ENCODE measurements at regions not wholly inside any gene's neighbourhood (a gene's known extent, or its start where the extent isn't known, plus 50 kb on each side); places are given as distances from the start of the nearest gene placed in this dataset.

DNA sequence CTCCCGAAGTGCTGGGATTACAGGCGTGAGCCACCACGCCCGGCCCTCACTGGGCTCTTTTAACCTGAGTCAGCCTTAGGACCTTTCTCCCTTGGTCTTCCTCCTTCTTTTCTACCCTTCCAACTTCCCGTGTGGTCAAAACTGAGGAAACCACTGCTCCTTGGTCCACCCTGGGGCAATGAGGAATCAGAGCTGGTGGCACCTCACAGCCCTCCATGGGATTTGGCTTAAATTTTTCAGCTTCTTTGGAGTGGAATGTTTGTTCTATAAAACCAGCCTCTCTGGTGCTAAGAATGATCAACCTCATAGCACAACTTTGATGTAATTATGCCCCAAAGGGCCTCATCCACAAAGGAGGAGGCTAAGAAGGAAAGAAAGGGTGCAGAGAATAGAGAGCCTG is 76.6 kb upstream of the CFAP20DC start:
- no peak for DNase-seq (ENCODE audit: low spot score in 2 of 2)
- no peaks in the 10 kb centered on the region for H3K27me3 ChIP-seq
- H3K9me3 ChIP-seq = no peaks in the 10 kb centered on the region
- TF ChIP-seq POLR2A (IDR thresholded peaks at IDR 0.05) = no peak
- no peak for TF ChIP-seq EP300 (IDR thresholded peaks at IDR 0.05)
- TF ChIP-seq, protein P1, sequence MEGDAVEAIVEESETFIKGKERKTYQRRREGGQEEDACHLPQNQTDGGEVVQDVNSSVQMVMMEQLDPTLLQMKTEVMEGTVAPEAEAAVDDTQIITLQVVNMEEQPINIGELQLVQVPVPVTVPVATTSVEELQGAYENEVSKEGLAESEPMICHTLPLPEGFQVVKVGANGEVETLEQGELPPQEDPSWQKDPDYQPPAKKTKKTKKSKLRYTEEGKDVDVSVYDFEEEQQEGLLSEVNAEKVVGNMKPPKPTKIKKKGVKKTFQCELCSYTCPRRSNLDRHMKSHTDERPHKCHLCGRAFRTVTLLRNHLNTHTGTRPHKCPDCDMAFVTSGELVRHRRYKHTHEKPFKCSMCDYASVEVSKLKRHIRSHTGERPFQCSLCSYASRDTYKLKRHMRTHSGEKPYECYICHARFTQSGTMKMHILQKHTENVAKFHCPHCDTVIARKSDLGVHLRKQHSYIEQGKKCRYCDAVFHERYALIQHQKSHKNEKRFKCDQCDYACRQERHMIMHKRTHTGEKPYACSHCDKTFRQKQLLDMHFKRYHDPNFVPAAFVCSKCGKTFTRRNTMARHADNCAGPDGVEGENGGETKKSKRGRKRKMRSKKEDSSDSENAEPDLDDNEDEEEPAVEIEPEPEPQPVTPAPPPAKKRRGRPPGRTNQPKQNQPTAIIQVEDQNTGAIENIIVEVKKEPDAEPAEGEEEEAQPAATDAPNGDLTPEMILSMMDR (IDR thresholded peaks at IDR 0.05) = no peak
- TF ChIP-seq POLR2AphosphoS5 (IDR thresholded peaks at IDR 0.05) = no peak
- H3K4me1 ChIP-seq = no peaks in the 10 kb centered on the region
- H3K4me3 ChIP-seq = no peak overlapping the region
- no peak overlapping the region for H3K27ac ChIP-seq
- 91% methylated on average over 5 of the region's 5 CpGs for WGBS
- H3K36me3 ChIP-seq = no peaks in the 10 kb centered on the region

DNA sequence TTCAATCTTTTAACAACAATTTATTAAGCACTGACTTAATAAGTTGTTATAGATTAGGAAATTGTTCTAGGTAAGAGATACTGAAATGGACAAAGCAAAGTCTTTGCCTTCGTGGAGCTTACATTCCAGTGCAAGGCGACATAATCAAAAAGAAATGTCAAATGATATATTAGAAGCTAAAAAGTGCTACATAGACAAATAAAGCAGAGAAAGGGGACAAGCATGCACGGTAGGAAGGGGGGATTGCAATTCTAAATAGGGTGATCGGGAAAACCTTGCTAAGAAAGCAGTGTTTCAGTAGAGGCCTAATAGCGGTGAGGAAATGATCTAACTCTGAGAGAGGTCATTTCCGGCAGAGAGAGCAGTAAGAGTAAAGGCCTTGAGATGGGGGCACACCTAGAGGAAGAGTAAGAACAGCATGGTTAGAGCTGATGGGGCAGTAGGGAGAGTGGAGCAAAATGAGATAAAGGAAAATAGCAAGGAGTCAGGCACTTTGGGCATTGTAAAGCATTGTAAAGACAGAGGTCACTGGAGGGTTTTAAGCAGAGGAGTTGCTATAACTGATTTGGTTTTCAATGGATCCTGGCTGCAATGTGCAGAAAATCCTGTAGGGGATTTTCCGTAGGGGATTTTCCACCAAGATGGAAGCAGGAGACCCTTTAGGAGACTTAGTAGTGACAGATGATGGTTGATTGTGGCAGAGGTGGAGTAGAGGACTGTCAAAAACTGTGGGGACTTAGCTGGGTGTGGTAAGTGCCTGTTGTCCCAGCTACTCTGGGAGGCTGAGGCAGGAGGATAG is 71.7 kb upstream of the CFAP20DC start:
- no peaks in the 10 kb centered on the region for H3K9me3 ChIP-seq
- no peaks in the 10 kb centered on the region for H3K4me1 ChIP-seq
- no peak overlapping the region for H3K4me3 ChIP-seq
- no peaks in the 10 kb centered on the region for H3K36me3 ChIP-seq
- H3K27ac ChIP-seq = no peak overlapping the region
- no peak for DNase-seq (ENCODE audit: low spot score in 2 of 2)
- WGBS = 92% methylated on average over 7 of the region's 7 CpGs
- H3K27me3 ChIP-seq = no peaks in the 10 kb centered on the region
- TF ChIP-seq, protein P1 (IDR thresholded peaks at IDR 0.05) = no peak

DNA sequence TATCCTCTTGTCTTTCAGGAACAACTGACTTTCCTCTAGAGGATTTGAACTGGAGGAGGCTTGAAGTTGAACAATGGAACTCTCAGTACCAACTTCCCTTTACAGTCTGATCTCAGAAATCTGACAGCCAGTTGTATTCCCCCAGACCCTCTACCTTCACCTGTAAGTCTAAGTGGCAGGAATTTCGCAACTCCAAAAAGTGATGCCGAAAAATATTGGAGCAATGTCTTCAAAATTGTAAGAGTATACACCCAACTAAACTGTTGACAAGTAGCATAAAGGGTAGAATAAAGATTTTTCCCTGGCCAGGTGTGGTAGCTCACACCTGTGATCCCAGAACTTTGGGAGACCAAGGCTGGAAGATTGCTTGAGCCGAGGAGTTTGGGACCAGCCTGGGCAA is 69.1 kb upstream of the CFAP20DC start:
- 89% methylated on average over 3 of the region's 3 CpGs for WGBS
- Histone ChIP-seq H3K36me3 (no peaks in the 10 kb centered on the region), H3K9me3 (no peaks in the 10 kb centered on the region), H3K27ac (no peak overlapping the region), H3K4me3 (no peak overlapping the region), H3K4me1 (no peaks in the 10 kb centered on the region), H3K27me3 (no peaks in the 10 kb centered on the region)
- TF ChIP-seq EP300 (IDR thresholded peaks at IDR 0.05) = no peak
- TF ChIP-seq, protein P1 (IDR thresholded peaks at IDR 0.05) = no peak
- TF ChIP-seq POLR2A (IDR thresholded peaks at IDR 0.05) = no peak
- TF ChIP-seq POLR2AphosphoS5 (IDR thresholded peaks at IDR 0.05) = no peak
- no peak for DNase-seq (ENCODE audit: low spot score in 2 of 2)

GRCh38 chr3:59117396-59117795 is 67.6 kb upstream of the CFAP20DC start:
- 88% methylated on average over 3 of the region's 3 CpGs for WGBS
- Histone ChIP-seq H3K27me3 (no peaks in the 10 kb centered on the region), H3K36me3 (no peaks in the 10 kb centered on the region), H3K4me3 (no peak overlapping the region), H3K4me1 (no peaks in the 10 kb centered on the region), H3K27ac (no peak overlapping the region), H3K9me3 (no peaks in the 10 kb centered on the region)
- DNase-seq (ENCODE audit: low spot score in 2 of 2) = no peak
- TF ChIP-seq POLR2AphosphoS5 (IDR thresholded peaks at IDR 0.05) = no peak
- TF ChIP-seq, protein P1 (IDR thresholded peaks at IDR 0.05) = no peak
- TF ChIP-seq POLR2A (IDR thresholded peaks at IDR 0.05) = no peak
- TF ChIP-seq EP300 (IDR thresholded peaks at IDR 0.05) = no peak

DNA sequence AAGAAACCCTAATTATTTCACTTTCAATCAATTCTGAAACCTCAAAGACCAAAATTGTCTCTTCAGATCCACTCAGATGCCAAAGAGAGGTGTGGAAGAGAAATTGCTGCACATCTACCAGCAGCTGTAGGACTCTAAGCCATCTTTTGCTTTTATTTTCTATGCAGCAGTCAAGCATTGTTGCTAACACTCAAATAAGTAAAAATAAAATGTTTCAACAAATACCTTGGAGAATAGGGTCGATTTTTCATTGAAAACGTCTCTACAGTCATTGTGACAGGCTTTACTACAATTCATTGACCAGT is 66.4 kb upstream of the CFAP20DC start:
- Histone ChIP-seq H3K4me3 (no peak overlapping the region), H3K27ac (no peak overlapping the region), H3K36me3 (no peaks in the 10 kb centered on the region), H3K27me3 (no peaks in the 10 kb centered on the region), H3K9me3 (no peaks in the 10 kb centered on the region), H3K4me1 (no peaks in the 10 kb centered on the region)
- no peak for TF ChIP-seq POLR2AphosphoS5 (IDR thresholded peaks at IDR 0.05)
- TF ChIP-seq EP300 (IDR thresholded peaks at IDR 0.05) = no peak
- TF ChIP-seq, protein P1 (IDR thresholded peaks at IDR 0.05) = no peak
- TF ChIP-seq POLR2A (IDR thresholded peaks at IDR 0.05) = no peak
- DNase-seq (ENCODE audit: low spot score in 2 of 2) = no peak
- WGBS = 56% methylated on average over 2 of the region's 2 CpGs
